ENCODE measurements at regions not wholly inside any gene's neighbourhood (a gene's known extent, or its start where the extent isn't known, plus 50 kb on each side); places are given as distances from the start of the nearest gene placed in this dataset.

GRCh38 chr5:179431221-179431824 lies 86.1 kb upstream of the ADAMTS2 start:
- H3K4me3 ChIP-seq (ENCODE audit: low read depth, low read length) = no peak overlapping the region
- no peak for TF ChIP-seq CTCF (IDR thresholded peaks at IDR 0.05; ENCODE audit: insufficient read depth, low read depth, low read length)
- no peak for DNase-seq (ENCODE audit: low read depth)

DNA sequence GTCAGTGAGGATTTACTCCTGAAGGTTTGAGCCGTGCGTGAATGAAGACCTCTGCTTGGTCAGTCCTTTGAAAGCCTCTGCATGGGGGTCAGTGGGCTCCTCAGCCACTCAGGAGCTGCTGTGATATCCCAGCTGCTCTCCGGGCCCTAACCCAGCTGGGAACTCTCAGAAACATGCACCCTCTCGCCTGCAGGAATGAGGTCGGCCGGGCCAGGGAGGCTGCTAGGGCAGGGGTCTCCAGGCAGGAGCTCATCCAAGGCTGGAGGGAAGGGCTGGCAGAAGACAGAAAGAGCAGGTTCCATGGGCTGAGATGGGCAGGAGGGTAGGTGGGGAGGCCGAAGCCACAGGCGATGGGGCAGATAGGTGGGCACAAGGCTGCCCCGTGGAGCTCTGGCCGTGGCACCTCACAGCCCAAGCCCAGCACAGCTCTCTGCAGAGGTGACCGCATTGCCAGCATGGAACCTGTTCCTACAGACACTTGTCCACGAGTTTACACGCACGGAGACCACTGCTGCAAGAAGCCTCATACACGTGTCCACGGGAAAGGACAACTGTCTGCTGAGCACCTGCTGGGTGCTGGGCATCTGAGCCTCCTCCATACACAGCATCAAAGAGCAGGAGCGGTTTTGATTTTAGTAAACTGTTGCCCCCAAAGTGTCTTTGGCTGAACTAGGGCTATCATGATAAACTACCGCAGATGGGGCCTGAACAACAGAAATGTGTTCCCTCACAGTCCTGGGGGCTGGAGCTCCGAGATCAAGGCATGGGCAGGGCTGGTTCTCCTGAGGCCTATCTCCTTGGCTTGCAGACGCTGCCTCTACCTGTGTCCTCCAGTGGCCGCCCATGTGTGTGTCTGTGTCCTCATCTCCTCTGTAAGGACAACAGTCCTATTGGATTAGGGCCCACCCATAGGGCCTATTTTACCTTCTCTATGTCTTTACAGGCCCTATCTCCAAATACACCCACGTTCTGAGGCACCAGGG lies 85.2 kb upstream of the ADAMTS2 start:
- DNase-seq (ENCODE audit: low read depth) = no peak
- no peak for TF ChIP-seq CTCF (IDR thresholded peaks at IDR 0.05; ENCODE audit: insufficient read depth, low read depth, low read length)
- no peak overlapping the region for H3K4me3 ChIP-seq (ENCODE audit: low read depth, low read length)

GRCh38 chr5:179427676-179428056 lies 82.4 kb upstream of the ADAMTS2 start:
- no peak overlapping the region for H3K4me3 ChIP-seq (ENCODE audit: low read depth, low read length)
- TF ChIP-seq CTCF (IDR thresholded peaks at IDR 0.05; ENCODE audit: insufficient read depth, low read depth, low read length) = no peak
- no peak for DNase-seq (ENCODE audit: low read depth)

DNA sequence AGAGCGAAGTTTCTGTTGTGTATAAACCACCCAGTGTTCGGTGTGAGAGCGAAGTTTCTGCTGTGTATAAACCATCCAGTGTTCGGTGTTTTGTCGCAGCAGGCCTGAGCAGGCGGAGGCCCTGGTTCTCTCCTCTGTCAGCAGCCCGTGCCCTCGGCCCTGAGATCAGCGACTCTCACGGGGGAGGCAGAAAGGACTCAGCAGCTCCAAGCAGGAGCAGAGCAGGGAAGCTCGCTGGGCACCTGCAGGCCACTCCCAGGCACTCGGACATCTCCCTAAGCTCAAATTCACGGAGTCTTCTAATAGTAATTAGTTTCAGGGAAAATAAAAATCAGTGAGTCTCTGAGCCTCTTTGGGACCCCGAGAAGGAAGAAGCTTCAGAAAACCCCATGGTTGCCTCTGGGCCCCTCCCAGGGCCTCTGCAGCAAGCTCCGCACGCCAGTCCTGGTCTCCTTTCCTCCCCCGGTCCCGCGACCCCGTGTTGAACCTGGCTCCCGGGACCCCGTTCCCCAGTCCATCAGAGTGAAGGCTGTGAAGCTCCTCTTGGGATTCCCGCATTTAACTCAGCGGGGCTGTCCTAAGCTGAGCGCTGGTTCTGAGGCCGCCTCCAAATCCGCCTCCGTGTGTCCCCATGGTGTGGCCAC lies 81.9 kb upstream of the ADAMTS2 start:
- no peak overlapping the region for H3K4me3 ChIP-seq (ENCODE audit: low read depth, low read length)
- DNase-seq (ENCODE audit: low read depth) = no peak
- no peak for TF ChIP-seq CTCF (IDR thresholded peaks at IDR 0.05; ENCODE audit: insufficient read depth, low read depth, low read length)

- TF ChIP-seq CTCF (IDR thresholded peaks at IDR 0.05; ENCODE audit: insufficient read depth, low read depth, low read length) = no peak
- no peak overlapping the region for H3K4me3 ChIP-seq (ENCODE audit: low read depth, low read length)
- no peak for DNase-seq (ENCODE audit: low read depth)
These were observed 77.7 kb upstream of the ADAMTS2 start for GRCh38 chr5:179422908-179423481.

GRCh38 chr5:179422213-179422855 lies 77.1 kb upstream of the ADAMTS2 start:
- no peak for DNase-seq (ENCODE audit: low read depth)
- TF ChIP-seq CTCF (IDR thresholded peaks at IDR 0.05; ENCODE audit: insufficient read depth, low read depth, low read length) = no peak
- no peak overlapping the region for H3K4me3 ChIP-seq (ENCODE audit: low read depth, low read length)
